ENCODE measurements at regions not wholly inside any gene's neighbourhood (a gene's known extent, or its start where the extent isn't known, plus 50 kb on each side); places are given as distances from the start of the nearest gene placed in this dataset.

DNA sequence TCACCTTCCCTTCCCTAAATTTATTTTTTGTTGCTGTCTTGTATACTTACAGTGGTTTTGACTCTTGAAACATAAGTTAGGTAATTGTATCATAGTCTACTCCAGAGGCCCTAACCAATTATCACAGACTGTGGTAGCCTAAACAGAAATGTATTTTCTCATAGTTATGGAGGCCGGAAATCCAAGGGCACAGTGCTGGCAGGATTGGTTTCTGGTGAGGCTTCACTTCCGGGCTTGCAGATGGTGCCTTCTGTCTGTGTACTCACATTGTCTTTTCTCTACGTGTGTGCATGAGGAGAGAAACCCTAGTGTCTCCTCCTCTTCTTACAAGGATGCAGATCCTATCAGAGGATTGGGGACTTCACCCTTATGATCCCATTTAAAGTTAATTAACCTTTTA lies 290.2 kb upstream of the KCNMB2 start (continued):
- TF ChIP-seq, protein P1, sequence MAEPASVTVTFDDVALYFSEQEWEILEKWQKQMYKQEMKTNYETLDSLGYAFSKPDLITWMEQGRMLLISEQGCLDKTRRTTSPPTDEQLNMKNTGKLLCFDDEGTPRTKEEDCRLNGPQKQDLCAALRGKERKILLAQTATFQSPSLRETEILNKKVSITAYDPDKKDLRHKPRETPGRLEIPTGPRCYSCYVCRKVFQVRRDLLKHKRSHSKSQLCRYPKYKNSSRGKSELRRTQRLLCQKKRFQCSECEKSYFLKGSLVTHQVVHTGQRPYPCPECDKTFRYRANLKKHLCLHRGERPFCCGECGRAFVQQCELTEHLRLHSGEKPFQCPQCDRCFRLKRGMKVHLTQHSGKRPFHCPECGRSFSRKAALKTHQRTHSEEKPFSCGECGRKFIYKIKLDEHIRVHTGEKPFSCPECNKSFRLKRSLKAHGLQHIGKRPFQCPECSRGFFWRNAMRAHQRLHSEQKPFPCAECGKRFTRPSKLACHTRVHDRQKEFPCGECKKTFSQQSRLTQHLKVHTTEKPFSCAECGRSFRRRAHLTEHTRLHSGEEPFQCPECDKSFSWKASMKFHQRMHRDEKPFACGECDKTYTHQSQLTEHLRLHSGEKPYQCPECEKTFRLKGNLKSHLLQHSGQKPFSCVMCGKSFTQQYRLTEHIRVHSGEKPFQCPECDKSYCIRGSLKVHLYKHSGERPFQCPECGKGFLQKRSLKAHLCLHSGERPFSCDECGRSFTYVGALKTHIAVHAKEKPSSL (CRISPR knock-in tag; conservative IDR thresholded peaks at IDR 0.05) = no peak
- TF ChIP-seq E2F5 (CRISPR knock-in tag; IDR thresholded peaks at IDR 0.05) (no peak), CREM (CRISPR knock-in tag; IDR thresholded peaks at IDR 0.05) (no peak), ZNF232 (CRISPR knock-in tag; IDR thresholded peaks at IDR 0.05) (no peak), ZNF263 (CRISPR knock-in tag; IDR thresholded peaks at IDR 0.05; ENCODE audit: low read depth) (no peak), JAZF1 (CRISPR knock-in tag; IDR thresholded peaks at IDR 0.05) (no peak)
- TF ChIP-seq, protein P2, sequence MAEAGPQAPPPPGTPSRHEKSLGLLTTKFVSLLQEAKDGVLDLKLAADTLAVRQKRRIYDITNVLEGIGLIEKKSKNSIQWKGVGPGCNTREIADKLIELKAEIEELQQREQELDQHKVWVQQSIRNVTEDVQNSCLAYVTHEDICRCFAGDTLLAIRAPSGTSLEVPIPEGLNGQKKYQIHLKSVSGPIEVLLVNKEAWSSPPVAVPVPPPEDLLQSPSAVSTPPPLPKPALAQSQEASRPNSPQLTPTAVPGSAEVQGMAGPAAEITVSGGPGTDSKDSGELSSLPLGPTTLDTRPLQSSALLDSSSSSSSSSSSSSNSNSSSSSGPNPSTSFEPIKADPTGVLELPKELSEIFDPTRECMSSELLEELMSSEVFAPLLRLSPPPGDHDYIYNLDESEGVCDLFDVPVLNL (CRISPR knock-in tag; IDR thresholded peaks at IDR 0.05; ENCODE audit: borderline replicate concordance, low read depth) = no peak

DNA sequence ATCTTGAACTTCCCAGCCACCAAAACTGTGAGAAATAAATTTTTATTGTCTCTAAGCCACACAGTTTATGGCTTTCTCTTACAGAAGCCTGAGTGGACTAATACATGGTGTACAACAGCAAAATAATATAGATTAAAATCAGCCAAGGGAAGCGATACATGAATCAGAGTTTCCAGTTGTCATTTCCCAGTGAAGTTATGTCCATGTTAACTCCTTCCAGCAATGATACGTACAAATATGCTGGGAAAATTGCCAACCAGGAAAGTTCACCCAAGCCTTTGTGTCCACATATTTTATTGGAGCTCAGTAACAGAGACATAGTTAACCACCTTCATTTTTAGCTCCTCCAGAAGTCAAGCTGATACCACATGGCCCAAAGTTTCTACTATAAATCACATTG lies 280.9 kb upstream of the KCNMB2 start:
- H3K4me1 Mint-ChIP-seq = peaks cover 5% of the 10 kb centered on the region
- ChIA-PET CTCF (no interaction called here), POLR2A (no interaction called here)
- no peak for ATAC-seq
- TF ChIP-seq, protein P3, sequence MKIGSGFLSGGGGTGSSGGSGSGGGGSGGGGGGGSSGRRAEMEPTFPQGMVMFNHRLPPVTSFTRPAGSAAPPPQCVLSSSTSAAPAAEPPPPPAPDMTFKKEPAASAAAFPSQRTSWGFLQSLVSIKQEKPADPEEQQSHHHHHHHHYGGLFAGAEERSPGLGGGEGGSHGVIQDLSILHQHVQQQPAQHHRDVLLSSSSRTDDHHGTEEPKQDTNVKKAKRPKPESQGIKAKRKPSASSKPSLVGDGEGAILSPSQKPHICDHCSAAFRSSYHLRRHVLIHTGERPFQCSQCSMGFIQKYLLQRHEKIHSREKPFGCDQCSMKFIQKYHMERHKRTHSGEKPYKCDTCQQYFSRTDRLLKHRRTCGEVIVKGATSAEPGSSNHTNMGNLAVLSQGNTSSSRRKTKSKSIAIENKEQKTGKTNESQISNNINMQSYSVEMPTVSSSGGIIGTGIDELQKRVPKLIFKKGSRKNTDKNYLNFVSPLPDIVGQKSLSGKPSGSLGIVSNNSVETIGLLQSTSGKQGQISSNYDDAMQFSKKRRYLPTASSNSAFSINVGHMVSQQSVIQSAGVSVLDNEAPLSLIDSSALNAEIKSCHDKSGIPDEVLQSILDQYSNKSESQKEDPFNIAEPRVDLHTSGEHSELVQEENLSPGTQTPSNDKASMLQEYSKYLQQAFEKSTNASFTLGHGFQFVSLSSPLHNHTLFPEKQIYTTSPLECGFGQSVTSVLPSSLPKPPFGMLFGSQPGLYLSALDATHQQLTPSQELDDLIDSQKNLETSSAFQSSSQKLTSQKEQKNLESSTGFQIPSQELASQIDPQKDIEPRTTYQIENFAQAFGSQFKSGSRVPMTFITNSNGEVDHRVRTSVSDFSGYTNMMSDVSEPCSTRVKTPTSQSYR (CRISPR knock-in tag; IDR thresholded peaks at IDR 0.05) = no peak
- TF ChIP-seq ZNF512 (CRISPR knock-in tag; IDR thresholded peaks at IDR 0.05; ENCODE audit: borderline replicate concordance) = no peak
- no peak for TF ChIP-seq ZNF671 (CRISPR knock-in tag; IDR thresholded peaks at IDR 0.05)
- no peaks in the 10 kb centered on the region for H3K27me3 Mint-ChIP-seq (ENCODE audit: low read depth)
- H3K27ac Mint-ChIP-seq = no peak overlapping the region
- no peaks in the 10 kb centered on the region for H3K9me3 Mint-ChIP-seq
- H3K4me3 Mint-ChIP-seq = no peak overlapping the region
- DNase-seq (ENCODE audit: low spot score) = no peak
- H3K36me3 Mint-ChIP-seq = no peaks in the 10 kb centered on the region

GRCh38 chr3:178257491-178257890 lies 278.7 kb upstream of the KCNMB2 start:
- Mint-ChIP-seq H3K27ac (no peak overlapping the region), H3K4me3 (no peak overlapping the region), H3K27me3 (ENCODE audit: low read depth) (no peaks in the 10 kb centered on the region), H3K9me3 (no peaks in the 10 kb centered on the region), H3K36me3 (no peaks in the 10 kb centered on the region), H3K4me1 (peaks cover 5% of the 10 kb centered on the region)
- ATAC-seq = no peak
- ChIA-PET CTCF (no interaction called here), POLR2A (no interaction called here)
- DNase-seq (ENCODE audit: low spot score) = no peak
- TF ChIP-seq GRHL2 (CRISPR knock-in tag; IDR thresholded peaks at IDR 0.05; ENCODE audit: insufficient replicate concordance, severe bottlenecking) (no peak), MYBL2 (CRISPR knock-in tag; IDR thresholded peaks at IDR 0.05) (no peak), SP1 (CRISPR knock-in tag; conservative IDR thresholded peaks at IDR 0.05) (no peak), EMX1 (CRISPR knock-in tag; IDR thresholded peaks at IDR 0.05) (no peak), SMAD4 (CRISPR knock-in tag; IDR thresholded peaks at IDR 0.05) (no peak), ZNF423 (CRISPR knock-in tag; IDR thresholded peaks at IDR 0.05) (no peak), CBFB (CRISPR knock-in tag; IDR thresholded peaks at IDR 0.05; ENCODE audit: low read depth) (no peak), SMAD3 (CRISPR knock-in tag; IDR thresholded peaks at IDR 0.05; ENCODE audit: borderline replicate concordance) (no peak), E2F1 (CRISPR knock-in tag; IDR thresholded peaks at IDR 0.05) (no peak), TEAD1 (CRISPR knock-in tag; IDR thresholded peaks at IDR 0.05) (no peak), ATF2 (CRISPR knock-in tag; IDR thresholded peaks at IDR 0.05; ENCODE audit: borderline replicate concordance, low read depth) (no peak)
- TF ChIP-seq, protein P4, sequence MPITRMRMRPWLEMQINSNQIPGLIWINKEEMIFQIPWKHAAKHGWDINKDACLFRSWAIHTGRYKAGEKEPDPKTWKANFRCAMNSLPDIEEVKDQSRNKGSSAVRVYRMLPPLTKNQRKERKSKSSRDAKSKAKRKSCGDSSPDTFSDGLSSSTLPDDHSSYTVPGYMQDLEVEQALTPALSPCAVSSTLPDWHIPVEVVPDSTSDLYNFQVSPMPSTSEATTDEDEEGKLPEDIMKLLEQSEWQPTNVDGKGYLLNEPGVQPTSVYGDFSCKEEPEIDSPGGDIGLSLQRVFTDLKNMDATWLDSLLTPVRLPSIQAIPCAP (CRISPR knock-in tag; IDR thresholded peaks at IDR 0.05) = no peak
